Lower leg skin (tissue), 4 donors: ENCODE measurements at regions not wholly inside any gene's neighbourhood (a gene's known extent, or its start where the extent isn't known, plus 50 kb on each side); places are given as distances from the start of the nearest gene placed in this dataset.

Source experiments
- DNase-seq, 2 donors: peaks; one replicate each; pipeline ENCODE4 v3.0.0-alpha.2; 2019; ENCODE audit warnings: low spot score in 2 of 2
- H3K4me3 ChIP-seq: fragments of 200-600 bp; sonication (generic); 2 replicates; pipeline ENCODE4 v1.5.1; 2017; ENCODE audit warnings: mild to moderate bottlenecking, low read depth; ENCODE audit not compliant: poor library complexity, severe bottlenecking
- POLR2A ChIP-seq, 2 donors: fragments of 450-650 bp; IDR thresholded peaks; one replicate each; pipeline ENCODE4 v1.6.1; 2016 to 2017; ENCODE audit warnings: antibody characterized with exemption in 2 of 2, mild to moderate bottlenecking in 1 of 2, moderate library complexity in 1 of 2
- WGBS, 2 donors: methylation state at CpG; one replicate each; pipeline ENCODE4 v1.1.5; 2018; 5-methylcytosine and 5-hydroxymethylcytosine counted together
- intact Hi-C: fragments of 100-400 bp; cut with DNase I; formaldehyde crosslinking; loops from one replicate; pipeline ENCODE4 v1.15.0; 2023; ENCODE audit warnings: low total_unique reads
- TF ChIP-seq, protein P1 (sequence below), 3 donors: fragments of 450-650 bp; IDR thresholded peaks; one replicate each; pipeline ENCODE4 v1.5.1; 2016; ENCODE audit warnings: antibody characterized with exemption in 3 of 3, mild to moderate bottlenecking in 3 of 3, moderate library complexity in 2 of 3

DNA sequence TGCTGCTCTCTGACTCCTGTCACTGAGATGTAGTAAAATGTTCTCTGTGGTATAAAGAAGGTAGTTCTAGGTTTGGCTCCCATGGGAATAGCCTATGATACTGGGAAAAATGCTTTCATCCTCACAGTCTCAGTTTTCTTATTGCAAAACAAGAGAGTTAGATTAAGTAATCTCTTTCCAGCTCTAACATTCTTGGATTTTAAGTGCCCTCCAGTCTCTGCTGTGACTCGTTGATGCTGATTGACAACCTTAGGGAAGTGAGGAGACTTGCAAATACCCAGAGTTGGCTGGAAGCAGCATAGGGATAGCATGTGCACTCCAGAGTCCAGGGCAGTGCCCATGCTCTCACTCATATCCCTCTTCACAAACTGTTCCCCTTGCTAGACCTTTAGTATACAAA, 534.9 kb downstream of the SLC4A3 start:
- no peak for DNase-seq
- no peak overlapping the region for H3K4me3 ChIP-seq
- intact Hi-C loops, result loop anchor here (10.0 kb wide), 1 partner anchor 1412 kb away; the partner anchor contains the start of gene EPHA4
- 30 to 48% methylated on average over 1 of the region's 1 CpG for WGBS, 2 donors
- TF ChIP-seq POLR2A (IDR thresholded peaks at IDR 0.05), result no peak
- TF ChIP-seq, protein P1, sequence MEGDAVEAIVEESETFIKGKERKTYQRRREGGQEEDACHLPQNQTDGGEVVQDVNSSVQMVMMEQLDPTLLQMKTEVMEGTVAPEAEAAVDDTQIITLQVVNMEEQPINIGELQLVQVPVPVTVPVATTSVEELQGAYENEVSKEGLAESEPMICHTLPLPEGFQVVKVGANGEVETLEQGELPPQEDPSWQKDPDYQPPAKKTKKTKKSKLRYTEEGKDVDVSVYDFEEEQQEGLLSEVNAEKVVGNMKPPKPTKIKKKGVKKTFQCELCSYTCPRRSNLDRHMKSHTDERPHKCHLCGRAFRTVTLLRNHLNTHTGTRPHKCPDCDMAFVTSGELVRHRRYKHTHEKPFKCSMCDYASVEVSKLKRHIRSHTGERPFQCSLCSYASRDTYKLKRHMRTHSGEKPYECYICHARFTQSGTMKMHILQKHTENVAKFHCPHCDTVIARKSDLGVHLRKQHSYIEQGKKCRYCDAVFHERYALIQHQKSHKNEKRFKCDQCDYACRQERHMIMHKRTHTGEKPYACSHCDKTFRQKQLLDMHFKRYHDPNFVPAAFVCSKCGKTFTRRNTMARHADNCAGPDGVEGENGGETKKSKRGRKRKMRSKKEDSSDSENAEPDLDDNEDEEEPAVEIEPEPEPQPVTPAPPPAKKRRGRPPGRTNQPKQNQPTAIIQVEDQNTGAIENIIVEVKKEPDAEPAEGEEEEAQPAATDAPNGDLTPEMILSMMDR (IDR thresholded peaks at IDR 0.05), result no peak

DNA sequence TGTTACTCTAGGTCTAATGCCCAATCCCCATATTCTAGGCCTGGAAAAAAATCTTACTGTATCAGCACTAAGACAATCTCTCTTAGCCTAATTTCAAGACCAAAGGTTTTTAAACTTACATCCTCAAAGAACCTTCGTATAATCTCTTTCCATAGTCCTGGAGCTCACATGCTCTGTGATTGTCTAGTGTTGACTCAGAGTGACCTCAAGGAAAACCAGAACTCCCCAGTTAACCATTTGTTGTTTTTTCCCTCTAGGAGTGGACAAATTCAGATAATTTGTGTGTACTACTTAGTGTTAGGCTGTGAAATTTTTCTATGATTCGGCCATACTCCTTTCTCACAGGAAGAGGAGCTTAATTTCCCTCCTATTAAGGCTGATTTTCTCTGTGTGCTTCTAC, 536.1 kb downstream of the SLC4A3 start:
- TF ChIP-seq, protein P1 (IDR thresholded peaks at IDR 0.05), result no peak
- H3K4me3 ChIP-seq, result no peak overlapping the region
- WGBS, 2 donors, result 68 to 75% methylated on average over 2 of the region's 2 CpGs
- no peak for DNase-seq
- intact Hi-C loops, result loop anchor here (10.0 kb wide), 1 partner anchor 1411 kb away; the partner anchor contains the start of gene EPHA4

DNA sequence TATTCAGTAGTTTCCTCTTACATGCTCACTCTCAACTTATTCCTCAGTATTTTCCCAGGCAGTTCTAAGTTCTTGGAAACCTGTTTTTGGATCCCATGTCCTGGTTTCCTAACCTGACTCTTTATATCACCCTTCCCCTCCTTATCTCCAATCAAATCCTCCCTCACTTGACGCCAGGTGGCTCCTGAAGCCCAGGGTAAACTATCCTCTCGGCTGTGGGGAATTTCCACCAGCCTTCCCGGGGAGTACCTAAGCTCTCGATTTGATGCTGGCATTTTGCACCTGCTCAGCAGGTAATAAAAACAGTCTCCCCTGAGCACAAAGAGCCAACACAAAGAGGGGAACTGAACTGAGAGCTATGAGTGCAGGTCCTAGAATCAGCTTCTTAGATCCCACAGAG, 538.0 kb downstream of the SLC4A3 start:
- TF ChIP-seq, protein P1 (IDR thresholded peaks at IDR 0.05), result no peak
- no peak for TF ChIP-seq POLR2A (IDR thresholded peaks at IDR 0.05)
- no peak for DNase-seq
- WGBS, 2 donors, result 33 to 38% methylated on average over 4 of the region's 4 CpGs
- H3K4me3 ChIP-seq, result no peak overlapping the region
- intact Hi-C loops, result loop anchor here (10.0 kb wide), 1 partner anchor 1409 kb away; the partner anchor contains the start of gene EPHA4

DNA sequence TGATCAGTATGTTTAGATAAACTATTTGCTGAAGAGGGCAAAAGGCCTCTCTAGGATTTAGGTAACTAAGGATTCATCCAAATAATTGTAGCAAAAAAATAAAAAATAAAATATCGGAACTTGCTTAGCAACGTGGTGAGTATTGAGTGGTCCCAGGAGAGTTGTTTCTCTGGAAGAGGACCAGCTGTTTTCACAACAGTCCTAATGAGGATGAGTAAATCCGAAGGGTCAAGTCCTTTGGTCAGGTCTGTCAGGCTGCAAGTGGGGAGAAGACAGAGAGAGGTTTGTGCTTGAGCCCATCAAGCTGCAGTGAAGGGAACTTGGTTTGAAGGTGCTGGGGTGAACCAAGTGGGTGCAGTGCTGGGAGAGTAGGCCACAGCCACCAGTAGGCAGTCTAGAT, 539.2 kb downstream of the SLC4A3 start:
- DNase-seq, result no peak
- TF ChIP-seq, protein P1 (IDR thresholded peaks at IDR 0.05), result no peak
- no peak for TF ChIP-seq POLR2A (IDR thresholded peaks at IDR 0.05)
- WGBS, 2 donors, result 76 to 78% methylated on average over 3 of the region's 3 CpGs
- intact Hi-C loops, result loop anchor here (10.0 kb wide), 1 partner anchor 1408 kb away; the partner anchor contains the start of gene EPHA4
- H3K4me3 ChIP-seq, result no peak overlapping the region

DNA sequence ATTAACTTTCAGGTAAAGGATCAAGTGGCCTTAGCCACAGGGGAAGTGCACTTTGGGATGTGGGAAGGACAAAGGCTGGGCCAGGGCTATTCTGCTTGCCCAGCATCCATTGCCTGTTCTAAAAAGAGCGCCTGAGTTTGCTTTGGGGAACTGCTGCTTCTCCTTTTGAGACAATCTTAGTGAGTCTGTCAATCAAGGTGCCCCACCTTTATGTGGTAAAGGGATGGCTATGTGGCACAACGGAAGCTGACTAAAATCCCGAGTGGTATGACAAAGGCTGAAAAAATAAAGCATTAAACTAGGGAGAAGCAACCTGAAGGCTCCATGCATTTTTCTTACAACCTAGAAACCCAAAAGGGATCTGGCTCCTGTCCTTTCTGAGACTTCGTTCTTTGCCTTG, 540.5 kb downstream of the SLC4A3 start:
- TF ChIP-seq, protein P1 (IDR thresholded peaks at IDR 0.05), result no peak
- TF ChIP-seq POLR2A (IDR thresholded peaks at IDR 0.05), result no peak
- 85 to 89% methylated on average over 4 of the region's 4 CpGs for WGBS, 2 donors
- DNase-seq, result no peak
- intact Hi-C loops, result loop anchor here (10.0 kb wide), 1 partner anchor 1407 kb away; the partner anchor contains the start of gene EPHA4
- H3K4me3 ChIP-seq, result no peak overlapping the region
